WTC11 (cell line): ENCODE measurements at regions not wholly inside any gene's neighbourhood (a gene's known extent, or its start where the extent isn't known, plus 50 kb on each side); places are given as distances from the start of the nearest gene placed in this dataset.

Experiments
- ATAC-seq: fragments of 200-7000 bp; cut with Tn5 transposase; 2 replicates; pipeline ENCODE4 v1.10.0; 2021; ENCODE audit warnings: mild to moderate bottlenecking, moderate library complexity
- CTCF ChIA-PET: fragments of 300-600 bp; sonication (Branson Sonifier 250); formaldehyde crosslinking; loops from one replicate; lab custom pipeline; 2021; ENCODE audit warnings: antibody characterized with exemption; lab: Charles Lee
- POLR2A ChIA-PET: fragments of 350-600 bp; sonication (Branson Sonifier 250); formaldehyde crosslinking; loops from one replicate; lab custom pipeline; 2021; ENCODE audit warnings: antibody characterized with exemption; lab: Charles Lee
- DNase-seq: peaks from one replicate; pipeline ENCODE4 v3.0.0; 2021; ENCODE audit warnings: low spot score
- H3K27ac Mint-ChIP-seq: 2 replicates; pipeline ENCODE4 v1.8.0; 2021; ENCODE audit warnings: mixed read lengths
- H3K27me3 Mint-ChIP-seq: 2 replicates; pipeline ENCODE4 v1.8.0; 2021; ENCODE audit warnings: low read depth, mild to moderate bottlenecking, moderate library complexity, mixed read lengths
- H3K36me3 Mint-ChIP-seq: 2 replicates; pipeline ENCODE4 v1.8.0; 2021; ENCODE audit warnings: mixed read lengths
- H3K4me1 Mint-ChIP-seq: 2 replicates; pipeline ENCODE4 v1.8.0; 2022; ENCODE audit warnings: mixed read lengths
- H3K4me3 Mint-ChIP-seq: 2 replicates; pipeline ENCODE4 v1.8.0; 2021; ENCODE audit warnings: mild to moderate bottlenecking, moderate library complexity, mixed read lengths
- H3K9me3 Mint-ChIP-seq: 2 replicates; pipeline ENCODE4 v1.8.0; 2021; ENCODE audit warnings: mixed read lengths
- CBFB ChIP-seq: sonication (generic); formaldehyde crosslinking; IDR thresholded peaks from 2 replicates; pipeline ENCODE4 v1.8.1; 2022; ENCODE audit warnings: mild to moderate bottlenecking, low read depth, missing genetic modification reagents
- GRHL2 ChIP-seq: fragments of 250-450 bp; sonication (Bioruptor Pico); IDR thresholded peaks from 2 replicates; pipeline ENCODE4 v1.8.0; 2022; ENCODE audit warnings: mild to moderate bottlenecking, moderate library complexity; ENCODE audit not compliant: insufficient replicate concordance, severe bottlenecking
- IRF2 ChIP-seq: sonication (generic); formaldehyde crosslinking; IDR thresholded peaks from 2 replicates; pipeline ENCODE4 v1.8.0; 2022; ENCODE audit warnings: low read depth, missing genetic modification reagents, borderline replicate concordance
- JUN ChIP-seq: sonication (generic); formaldehyde crosslinking; IDR thresholded peaks from 2 replicates; pipeline ENCODE4 v1.8.0; 2023; ENCODE audit warnings: mild to moderate bottlenecking, missing genetic modification reagents
- KAT7 ChIP-seq: sonication (generic); formaldehyde crosslinking; IDR thresholded peaks from 2 replicates; pipeline ENCODE4 v1.8.1; 2023; ENCODE audit warnings: missing genetic modification reagents, mild to moderate bottlenecking, borderline replicate concordance
- NFATC4 ChIP-seq: fragments of 250-450 bp; sonication (Bioruptor Pico); IDR thresholded peaks from 2 replicates; pipeline ENCODE4 v1.9.0; 2021; ENCODE audit warnings: mild to moderate bottlenecking
- NFE2L1 ChIP-seq: sonication (generic); formaldehyde crosslinking; IDR thresholded peaks from 2 replicates; pipeline ENCODE4 v1.8.1; 2023; ENCODE audit warnings: missing genetic modification reagents
- OVOL2 ChIP-seq: fragments of 250-450 bp; sonication (Bioruptor Pico); IDR thresholded peaks from 2 replicates; pipeline ENCODE4 v1.9.0; 2021; ENCODE audit warnings: mild to moderate bottlenecking, borderline replicate concordance
- TEAD1 ChIP-seq: sonication (generic); formaldehyde crosslinking; IDR thresholded peaks from 2 replicates; pipeline ENCODE4 v1.8.0; 2022; ENCODE audit warnings: mild to moderate bottlenecking, missing genetic modification reagents
- ZNF121 ChIP-seq: sonication (generic); formaldehyde crosslinking; IDR thresholded peaks from 2 replicates; pipeline ENCODE4 v1.8.0; 2023; ENCODE audit warnings: missing genetic modification reagents
- ZNF138 ChIP-seq: sonication (generic); formaldehyde crosslinking; conservative IDR thresholded peaks from 2 replicates; pipeline ENCODE4 v1.8.1; 2022; ENCODE audit warnings: mild to moderate bottlenecking, moderate library complexity, missing genetic modification reagents
- ZNF219 ChIP-seq: sonication (generic); formaldehyde crosslinking; IDR thresholded peaks from 2 replicates; pipeline ENCODE4 v1.8.0; 2023; ENCODE audit warnings: missing genetic modification reagents, mild to moderate bottlenecking, borderline replicate concordance
- ZNF232 ChIP-seq: sonication (generic); formaldehyde crosslinking; IDR thresholded peaks from 2 replicates; pipeline ENCODE4 v1.8.0; 2022; ENCODE audit warnings: mild to moderate bottlenecking, missing genetic modification reagents
- TF ChIP-seq, protein P1 (sequence below): sonication (generic); formaldehyde crosslinking; IDR thresholded peaks from 2 replicates; pipeline ENCODE4 v1.8.0; 2022; ENCODE audit warnings: mild to moderate bottlenecking, missing genetic modification reagents
- TF ChIP-seq, protein P2 (sequence below): sonication (generic); formaldehyde crosslinking; IDR thresholded peaks from 2 replicates; pipeline ENCODE4 v1.8.0; 2023; ENCODE audit warnings: mild to moderate bottlenecking, missing genetic modification reagents
- TF ChIP-seq, protein P3 (sequence below): sonication (generic); formaldehyde crosslinking; IDR thresholded peaks from 2 replicates; pipeline ENCODE4 v1.8.1; 2023; ENCODE audit warnings: mild to moderate bottlenecking, missing genetic modification reagents
- TF ChIP-seq, protein P4 (sequence below): sonication (generic); formaldehyde crosslinking; IDR thresholded peaks from 2 replicates; pipeline ENCODE4 v1.8.1; 2022; ENCODE audit warnings: missing genetic modification reagents, borderline replicate concordance
- TF ChIP-seq, protein P5 (sequence below): fragments of 250-450 bp; sonication (Bioruptor Pico); IDR thresholded peaks from 2 replicates; pipeline ENCODE4 v1.9.0; 2021; ENCODE audit warnings: moderate library complexity, mild to moderate bottlenecking, inconsistent platforms, borderline replicate concordance
- TF ChIP-seq, protein P6 (sequence below): sonication (generic); formaldehyde crosslinking; conservative IDR thresholded peaks from 2 replicates; pipeline ENCODE4 v1.8.1; 2022; ENCODE audit warnings: mild to moderate bottlenecking, missing genetic modification reagents

DNA sequence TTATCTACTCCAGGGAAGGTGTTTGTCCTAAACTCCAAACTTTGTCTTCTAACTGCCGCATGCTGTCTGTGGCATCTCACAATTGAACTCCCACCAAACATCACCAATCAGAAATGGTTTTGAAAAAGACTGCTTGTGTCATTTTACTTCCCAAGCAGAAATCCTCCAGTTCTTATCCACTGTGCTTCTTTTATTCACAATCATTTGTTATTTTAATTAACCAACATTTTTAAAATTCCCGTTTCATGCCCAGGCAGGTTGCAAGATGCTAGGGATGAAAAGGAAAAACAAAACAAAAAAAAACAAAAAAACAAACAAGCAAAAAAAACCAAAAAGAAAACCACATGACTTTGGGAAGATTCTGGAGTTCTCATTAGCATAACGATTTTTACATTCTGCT, 63.5 kb upstream of the RAB27B start:
- CTCF ChIA-PET = no interaction called here
- Mint-ChIP-seq H3K9me3 (peaks cover 8% of the 10 kb centered on the region), H3K27ac (peak overlapping the region; percentile 80), H3K4me1 (peaks cover 41% of the 10 kb centered on the region), H3K36me3 (no peaks in the 10 kb centered on the region), H3K27me3 (no peaks in the 10 kb centered on the region), H3K4me3 (no peak overlapping the region)
- ATAC-seq (peak; percentile 37), DNase-seq (no peak)
- TF ChIP-seq, protein P1, sequence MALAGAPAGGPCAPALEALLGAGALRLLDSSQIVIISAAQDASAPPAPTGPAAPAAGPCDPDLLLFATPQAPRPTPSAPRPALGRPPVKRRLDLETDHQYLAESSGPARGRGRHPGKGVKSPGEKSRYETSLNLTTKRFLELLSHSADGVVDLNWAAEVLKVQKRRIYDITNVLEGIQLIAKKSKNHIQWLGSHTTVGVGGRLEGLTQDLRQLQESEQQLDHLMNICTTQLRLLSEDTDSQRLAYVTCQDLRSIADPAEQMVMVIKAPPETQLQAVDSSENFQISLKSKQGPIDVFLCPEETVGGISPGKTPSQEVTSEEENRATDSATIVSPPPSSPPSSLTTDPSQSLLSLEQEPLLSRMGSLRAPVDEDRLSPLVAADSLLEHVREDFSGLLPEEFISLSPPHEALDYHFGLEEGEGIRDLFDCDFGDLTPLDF (CRISPR knock-in tag) = no peak
- TF ChIP-seq CBFB (no peak), OVOL2 (CRISPR knock-in tag) (no peak), GRHL2 (CRISPR knock-in tag) (no peak), NFATC4 (CRISPR knock-in tag) (no peak), IRF2 (CRISPR knock-in tag) (no peak), ZNF138 (CRISPR knock-in tag) (no peak), KAT7 (no peak), TEAD1 (no peak), ZNF121 (CRISPR knock-in tag) (no peak), ZNF232 (no peak), ZNF219 (CRISPR knock-in tag) (no peak), NFE2L1 (CRISPR knock-in tag) (no peak), JUN (CRISPR knock-in tag) (no peak)
- TF ChIP-seq, protein P2, sequence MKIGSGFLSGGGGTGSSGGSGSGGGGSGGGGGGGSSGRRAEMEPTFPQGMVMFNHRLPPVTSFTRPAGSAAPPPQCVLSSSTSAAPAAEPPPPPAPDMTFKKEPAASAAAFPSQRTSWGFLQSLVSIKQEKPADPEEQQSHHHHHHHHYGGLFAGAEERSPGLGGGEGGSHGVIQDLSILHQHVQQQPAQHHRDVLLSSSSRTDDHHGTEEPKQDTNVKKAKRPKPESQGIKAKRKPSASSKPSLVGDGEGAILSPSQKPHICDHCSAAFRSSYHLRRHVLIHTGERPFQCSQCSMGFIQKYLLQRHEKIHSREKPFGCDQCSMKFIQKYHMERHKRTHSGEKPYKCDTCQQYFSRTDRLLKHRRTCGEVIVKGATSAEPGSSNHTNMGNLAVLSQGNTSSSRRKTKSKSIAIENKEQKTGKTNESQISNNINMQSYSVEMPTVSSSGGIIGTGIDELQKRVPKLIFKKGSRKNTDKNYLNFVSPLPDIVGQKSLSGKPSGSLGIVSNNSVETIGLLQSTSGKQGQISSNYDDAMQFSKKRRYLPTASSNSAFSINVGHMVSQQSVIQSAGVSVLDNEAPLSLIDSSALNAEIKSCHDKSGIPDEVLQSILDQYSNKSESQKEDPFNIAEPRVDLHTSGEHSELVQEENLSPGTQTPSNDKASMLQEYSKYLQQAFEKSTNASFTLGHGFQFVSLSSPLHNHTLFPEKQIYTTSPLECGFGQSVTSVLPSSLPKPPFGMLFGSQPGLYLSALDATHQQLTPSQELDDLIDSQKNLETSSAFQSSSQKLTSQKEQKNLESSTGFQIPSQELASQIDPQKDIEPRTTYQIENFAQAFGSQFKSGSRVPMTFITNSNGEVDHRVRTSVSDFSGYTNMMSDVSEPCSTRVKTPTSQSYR (CRISPR knock-in tag) = no peak
- TF ChIP-seq, protein P3, sequence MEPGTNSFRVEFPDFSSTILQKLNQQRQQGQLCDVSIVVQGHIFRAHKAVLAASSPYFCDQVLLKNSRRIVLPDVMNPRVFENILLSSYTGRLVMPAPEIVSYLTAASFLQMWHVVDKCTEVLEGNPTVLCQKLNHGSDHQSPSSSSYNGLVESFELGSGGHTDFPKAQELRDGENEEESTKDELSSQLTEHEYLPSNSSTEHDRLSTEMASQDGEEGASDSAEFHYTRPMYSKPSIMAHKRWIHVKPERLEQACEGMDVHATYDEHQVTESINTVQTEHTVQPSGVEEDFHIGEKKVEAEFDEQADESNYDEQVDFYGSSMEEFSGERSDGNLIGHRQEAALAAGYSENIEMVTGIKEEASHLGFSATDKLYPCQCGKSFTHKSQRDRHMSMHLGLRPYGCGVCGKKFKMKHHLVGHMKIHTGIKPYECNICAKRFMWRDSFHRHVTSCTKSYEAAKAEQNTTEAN (CRISPR knock-in tag) = no peak
- TF ChIP-seq, protein P4, sequence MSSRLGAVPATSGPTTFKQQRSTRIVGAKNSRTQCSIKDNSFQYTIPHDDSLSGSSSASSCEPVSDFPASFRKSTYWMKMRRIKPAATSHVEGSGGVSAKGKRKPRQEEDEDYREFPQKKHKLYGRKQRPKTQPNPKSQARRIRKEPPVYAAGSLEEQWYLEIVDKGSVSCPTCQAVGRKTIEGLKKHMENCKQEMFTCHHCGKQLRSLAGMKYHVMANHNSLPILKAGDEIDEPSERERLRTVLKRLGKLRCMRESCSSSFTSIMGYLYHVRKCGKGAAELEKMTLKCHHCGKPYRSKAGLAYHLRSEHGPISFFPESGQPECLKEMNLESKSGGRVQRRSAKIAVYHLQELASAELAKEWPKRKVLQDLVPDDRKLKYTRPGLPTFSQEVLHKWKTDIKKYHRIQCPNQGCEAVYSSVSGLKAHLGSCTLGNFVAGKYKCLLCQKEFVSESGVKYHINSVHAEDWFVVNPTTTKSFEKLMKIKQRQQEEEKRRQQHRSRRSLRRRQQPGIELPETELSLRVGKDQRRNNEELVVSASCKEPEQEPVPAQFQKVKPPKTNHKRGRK (CRISPR knock-in tag) = no peak
- TF ChIP-seq, protein P5, sequence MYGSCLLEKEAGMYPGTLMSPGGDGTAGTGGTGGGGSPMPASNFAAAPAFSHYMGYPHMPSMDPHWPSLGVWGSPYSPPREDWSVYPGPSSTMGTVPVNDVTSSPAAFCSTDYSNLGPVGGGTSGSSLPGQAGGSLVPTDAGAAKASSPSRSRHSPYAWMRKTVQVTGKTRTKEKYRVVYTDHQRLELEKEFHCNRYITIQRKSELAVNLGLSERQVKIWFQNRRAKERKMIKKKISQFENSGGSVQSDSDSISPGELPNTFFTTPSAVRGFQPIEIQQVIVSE (CRISPR knock-in tag) = no peak
- TF ChIP-seq, protein P6, sequence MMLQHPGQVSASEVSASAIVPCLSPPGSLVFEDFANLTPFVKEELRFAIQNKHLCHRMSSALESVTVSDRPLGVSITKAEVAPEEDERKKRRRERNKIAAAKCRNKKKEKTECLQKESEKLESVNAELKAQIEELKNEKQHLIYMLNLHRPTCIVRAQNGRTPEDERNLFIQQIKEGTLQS (CRISPR knock-in tag) = no peak
- POLR2A ChIA-PET = no interaction called here
